ENCODE measurements at regions not wholly inside any gene's neighbourhood (a gene's known extent, or its start where the extent isn't known, plus 50 kb on each side); places are given as distances from the start of the nearest gene placed in this dataset.
"Not testable (repeated sequence)": the region's sequence is repeated elsewhere in the genome, so short reads cannot be mapped to it uniquely, and the experiment has no call there.

- no peak for DNase-seq (ENCODE audit: low spot score)
Observed at GRCh38 chr16:75837681-75838080, 111.4 kb upstream of the CPHXL start.

DNA sequence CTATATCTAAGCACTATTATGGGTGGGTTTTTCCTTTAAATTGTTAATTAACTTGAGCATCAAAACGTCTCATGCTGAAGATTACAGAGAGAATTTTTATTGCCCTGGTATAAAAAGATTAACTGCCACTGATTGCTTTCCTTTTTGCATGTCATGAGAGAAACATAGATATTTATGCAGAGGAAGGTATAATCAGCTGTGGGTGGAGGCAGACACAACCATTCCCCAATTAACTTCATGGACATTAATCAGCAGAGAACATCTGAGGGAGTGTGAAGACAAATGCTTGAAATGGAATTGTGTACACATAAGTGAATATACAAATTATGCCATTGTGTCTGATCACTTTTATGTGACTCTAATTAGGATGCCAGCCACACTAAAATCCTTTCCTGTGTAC is 115.2 kb upstream of the CPHXL start:
- no peak for DNase-seq (ENCODE audit: low spot score)

DNA sequence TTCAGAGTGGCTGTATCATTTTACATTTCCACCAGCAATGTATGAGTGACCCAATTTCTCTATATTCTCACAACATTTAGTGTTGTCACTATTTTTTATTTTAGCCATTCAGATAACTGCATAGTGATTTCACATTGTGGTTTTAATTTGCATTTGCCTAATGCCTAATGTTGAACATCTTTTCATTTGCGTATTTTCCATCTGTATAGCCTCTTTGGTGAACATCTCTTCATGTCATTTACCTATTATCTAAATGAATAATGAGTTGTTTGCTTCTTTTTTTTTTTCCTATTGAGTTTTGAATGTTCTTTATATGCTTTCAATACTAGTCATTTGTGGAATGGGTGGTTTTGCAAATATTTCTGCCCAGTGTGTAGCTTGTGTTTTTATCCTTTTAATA is 120.9 kb upstream of the CPHXL start:
- no peak for DNase-seq (ENCODE audit: low spot score)

- no peak for DNase-seq (ENCODE audit: low spot score)
Observed at GRCh38 chr16:75854152-75854551, 127.9 kb upstream of the CPHXL start.

DNA sequence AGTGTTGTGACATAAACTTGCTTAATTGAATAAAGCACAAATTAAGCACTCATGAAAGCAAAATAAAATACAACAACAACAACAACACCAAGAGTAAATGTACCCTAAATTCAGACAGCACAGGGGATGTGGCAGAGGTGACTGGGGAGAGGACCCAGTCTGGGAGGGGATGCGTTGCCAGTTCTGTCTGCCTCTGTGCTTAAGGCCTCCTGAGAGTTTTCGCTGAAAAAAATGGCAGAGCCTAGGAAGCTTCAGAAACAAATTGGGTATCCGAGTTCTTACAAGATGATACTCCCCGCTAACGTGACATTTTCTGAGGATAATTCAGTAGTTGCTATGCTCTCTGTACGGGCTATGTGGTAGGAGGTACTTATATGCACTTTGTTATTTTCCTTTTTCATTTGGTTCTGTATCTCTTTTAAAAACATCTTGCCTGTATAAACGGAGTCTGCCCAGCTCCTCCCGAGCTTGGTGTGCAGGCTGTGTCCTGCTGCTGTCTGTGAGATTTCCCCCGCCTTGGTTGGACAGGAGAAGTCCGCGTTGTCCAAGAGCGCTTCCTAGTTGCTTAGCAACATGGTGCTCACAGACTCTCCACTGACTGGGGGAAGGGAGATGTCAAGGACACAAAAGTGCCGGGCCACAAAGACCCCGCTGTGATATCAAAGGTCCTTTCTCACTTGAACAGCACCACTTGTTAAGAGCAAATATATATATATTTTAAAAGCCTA is 134.2 kb upstream of the CPHXL start:
- DNase-seq (ENCODE audit: low spot score), result peak; percentile 64

DNA sequence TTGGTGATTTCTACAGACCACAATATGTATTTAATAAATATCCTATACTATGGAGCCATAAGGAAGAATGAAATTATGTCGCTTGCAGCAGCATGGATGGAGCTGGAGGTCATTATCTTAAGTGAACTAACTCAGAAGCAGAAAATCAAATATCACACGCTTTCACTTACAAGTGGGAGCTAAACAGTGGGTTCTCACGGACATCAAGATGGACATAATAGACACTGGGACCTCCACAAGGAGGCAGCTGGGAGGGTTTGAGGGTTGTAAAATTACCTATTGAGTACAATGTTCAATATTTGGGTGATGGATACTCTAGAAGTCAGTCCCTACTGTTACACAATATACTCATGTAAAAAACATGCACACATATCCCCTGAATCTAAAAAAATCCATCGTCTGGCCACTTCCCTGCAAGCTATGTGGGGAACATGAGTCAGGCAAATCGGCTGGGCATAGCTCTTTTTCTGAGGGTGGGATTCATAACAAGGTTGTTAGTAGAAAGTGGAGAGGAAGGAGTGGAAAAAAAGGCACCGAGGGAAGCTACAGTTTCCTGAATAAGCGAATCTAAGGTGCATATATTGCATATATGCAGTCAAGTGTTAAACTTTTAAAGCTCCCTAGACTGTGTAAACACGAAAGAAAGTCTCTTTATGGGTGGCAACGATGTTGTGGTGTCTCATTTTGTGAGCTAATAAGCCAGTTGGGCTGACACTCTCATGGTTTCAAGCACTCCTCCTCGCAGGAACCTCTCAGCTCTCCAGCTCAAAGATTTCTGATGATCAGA is 135.2 kb upstream of the CPHXL start:
- no peak for DNase-seq (ENCODE audit: low spot score)

- DNase-seq (ENCODE audit: low spot score), result no peak
Observed at GRCh38 chr16:75862098-75862386, 135.8 kb upstream of the CPHXL start.

GRCh38 chr16:75864243-75864642 is 138.0 kb upstream of the CPHXL start:
- DNase-seq (ENCODE audit: low spot score), result no peak

- DNase-seq (ENCODE audit: low spot score), result no peak
Observed at GRCh38 chr16:75865736-75866135, 139.4 kb upstream of the CPHXL start.

- DNase-seq (ENCODE audit: low spot score), result no peak
Observed at GRCh38 chr16:75868636-75869632, 142.6 kb upstream of the CPHXL start.

DNA sequence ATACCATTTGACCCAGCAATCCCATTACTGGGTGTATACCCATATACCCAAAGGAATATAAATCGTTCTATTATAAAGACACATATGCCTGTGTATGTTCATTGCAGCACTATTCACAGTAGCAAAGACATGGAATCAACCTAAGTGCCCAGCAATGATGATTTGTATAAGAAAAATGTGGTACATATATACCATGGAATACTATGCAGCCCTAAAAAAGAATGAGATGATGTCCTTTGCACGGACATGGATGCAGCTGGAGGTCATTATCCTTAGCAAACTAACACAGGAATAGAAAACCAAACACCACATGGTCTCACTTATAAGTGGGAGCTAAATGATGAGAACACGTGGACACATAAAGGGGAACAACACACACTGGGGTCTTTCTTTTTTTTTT is 155.0 kb upstream of the CPHXL start:
- not testable (repeated sequence) for DNase-seq (ENCODE audit: low spot score)

- DNase-seq (ENCODE audit: low spot score), result no peak
Observed at GRCh38 chr16:75899163-75899562, 172.9 kb upstream of the CPHXL start.

- DNase-seq (ENCODE audit: low spot score), result no peak
Observed at GRCh38 chr16:75908331-75909117, 182.2 kb upstream of the CPHXL start.

DNA sequence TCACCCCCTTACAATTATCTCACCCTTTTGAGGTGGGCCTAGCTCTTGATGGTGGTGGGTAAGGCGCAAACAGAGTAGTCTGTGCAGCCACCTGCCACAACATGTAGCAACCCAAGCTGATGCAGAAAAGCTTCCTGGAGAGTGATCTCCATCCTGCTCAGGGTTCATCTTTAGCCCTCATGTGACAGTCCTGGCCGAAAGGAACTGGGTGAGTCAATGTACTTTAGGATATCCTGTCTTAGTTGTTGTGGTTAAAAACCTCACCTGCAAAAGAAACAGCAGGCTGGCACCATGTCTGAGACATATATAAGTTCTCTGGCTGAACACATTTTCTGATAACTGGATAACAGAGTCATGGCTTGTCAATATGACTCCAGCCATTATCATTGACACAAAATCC is 183.5 kb upstream of the CPHXL start:
- DNase-seq (ENCODE audit: low spot score), result no peak

DNA sequence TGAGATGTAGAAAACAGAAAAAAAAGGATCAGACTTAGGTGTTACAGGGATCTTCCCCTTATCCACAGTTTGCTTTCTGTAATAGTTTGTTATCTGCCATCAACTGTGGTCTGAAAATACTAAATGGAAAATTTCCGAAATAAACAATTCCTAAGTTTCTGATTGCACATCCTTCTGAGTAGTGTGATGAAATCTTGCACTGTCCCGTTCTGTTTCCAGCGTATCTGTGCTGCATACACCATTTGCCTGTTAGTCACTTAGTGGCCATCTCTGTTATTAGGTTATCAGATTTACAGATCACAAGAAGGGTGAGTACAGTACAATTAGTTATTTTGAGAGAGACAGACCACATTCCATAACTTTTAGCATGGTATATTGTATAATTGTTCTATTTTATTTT is 185.6 kb upstream of the CPHXL start:
- no peak for DNase-seq (ENCODE audit: low spot score)

- no peak for DNase-seq (ENCODE audit: low spot score)
Observed at GRCh38 chr16:75913958-75914357, 187.7 kb upstream of the CPHXL start.

DNA sequence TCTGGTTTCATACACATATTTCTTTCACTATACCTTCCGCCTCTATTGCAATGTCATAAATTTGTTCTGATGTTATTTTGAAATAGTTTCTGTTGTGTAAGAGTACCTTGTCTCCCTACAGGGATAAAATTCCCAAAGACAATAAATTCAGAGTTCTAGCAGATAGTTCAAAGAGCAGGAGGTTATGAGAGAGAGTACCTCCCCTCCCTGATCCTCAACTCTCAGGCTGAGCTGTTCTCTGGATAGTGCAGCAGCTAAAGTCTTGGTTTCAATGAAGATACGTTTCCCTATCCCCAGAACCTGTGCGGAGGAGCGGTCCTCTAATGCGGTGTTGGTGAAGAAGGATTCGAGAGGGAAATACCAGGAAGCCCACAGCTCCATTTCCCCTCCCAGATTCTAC is 190.2 kb upstream of the CPHXL start:
- no peak for DNase-seq (ENCODE audit: low spot score)

DNA sequence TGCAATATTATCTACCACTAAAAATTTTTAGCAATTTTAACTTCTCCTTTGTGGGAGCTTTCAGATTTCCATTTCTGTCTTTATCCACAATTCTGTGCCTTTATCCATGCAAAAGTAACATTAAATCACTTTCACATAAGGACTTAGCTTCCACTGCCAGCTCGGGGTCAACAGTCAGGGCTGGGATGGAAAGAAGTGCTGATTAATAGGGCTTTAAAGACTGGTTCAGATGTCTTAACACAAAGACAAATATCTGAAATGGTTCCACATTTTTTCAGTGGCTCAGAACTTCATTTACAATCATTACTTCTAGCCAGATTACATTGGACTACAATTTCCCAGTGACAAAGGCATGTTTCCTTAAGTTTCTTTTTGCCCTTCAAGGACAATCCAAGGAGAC is 191.8 kb upstream of the CPHXL start:
- DNase-seq (ENCODE audit: low spot score), result no peak

GRCh38 chr16:75919664-75920063 is 193.4 kb upstream of the CPHXL start:
- DNase-seq (ENCODE audit: low spot score), result no peak

DNA sequence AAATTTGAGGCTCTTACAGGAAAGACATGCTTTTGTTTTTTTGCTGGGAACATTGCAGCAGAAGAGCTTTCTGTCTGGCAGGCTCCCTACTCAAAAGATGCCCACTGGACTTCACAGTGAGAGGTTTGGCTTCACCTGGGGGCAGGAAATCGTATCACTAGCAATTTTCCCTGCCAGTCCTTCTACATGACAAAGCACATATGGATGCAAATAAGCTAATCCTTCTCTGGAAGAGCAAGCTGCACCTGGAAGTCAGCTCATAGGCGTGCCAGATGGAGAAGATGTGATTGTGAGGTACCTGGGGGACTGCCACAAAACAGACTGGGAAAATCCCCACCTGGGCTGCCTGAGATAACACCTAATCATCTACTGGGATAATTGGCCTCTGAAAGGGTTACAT is 195.0 kb upstream of the CPHXL start:
- no peak for DNase-seq (ENCODE audit: low spot score)

DNA sequence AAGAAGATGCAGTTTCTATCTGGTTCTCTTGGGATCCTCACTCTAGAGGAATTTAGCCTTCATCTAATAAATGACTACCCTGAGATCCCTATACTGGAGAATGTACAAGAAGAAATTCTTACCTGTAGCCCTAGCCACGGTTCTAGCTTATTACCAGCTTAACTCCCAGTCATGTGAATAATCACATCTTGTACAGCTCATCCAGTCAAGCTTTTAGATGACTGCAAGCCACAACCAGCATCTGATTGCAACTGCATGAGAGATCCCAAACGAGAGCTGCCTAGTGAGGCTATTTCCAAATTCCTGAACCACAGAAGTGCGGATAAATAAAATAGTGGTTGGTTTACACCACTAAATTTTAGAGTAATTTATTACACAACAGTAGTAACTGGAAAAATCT is 196.0 kb upstream of the CPHXL start:
- DNase-seq (ENCODE audit: low spot score), result no peak

DNA sequence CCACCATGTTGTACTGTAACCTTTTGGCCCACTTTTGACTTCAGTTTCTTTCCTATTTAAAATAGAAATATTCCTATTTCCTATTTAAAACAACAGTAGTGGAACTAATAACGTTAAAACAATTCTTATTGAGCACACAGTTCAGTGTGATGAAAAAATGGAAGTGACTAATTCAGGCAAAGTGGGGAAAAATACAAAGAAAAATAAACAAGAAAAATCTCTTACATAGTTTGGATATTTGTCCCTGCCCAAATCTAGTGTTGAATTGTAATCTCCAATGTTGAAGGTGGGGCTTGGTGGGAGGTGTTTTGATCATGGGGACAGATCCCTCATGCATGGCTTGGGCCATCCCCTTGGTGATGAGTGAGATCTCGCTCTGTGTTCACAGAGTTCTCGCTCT is 198.1 kb upstream of the CPHXL start:
- no peak for DNase-seq (ENCODE audit: low spot score)

Measured in ecto neural progenitor cell (in vitro differentiated cells).